ENCODE measurements at regions not wholly inside any gene's neighbourhood (a gene's known extent, or its start where the extent isn't known, plus 50 kb on each side); places are given as distances from the start of the nearest gene placed in this dataset.

GRCh38 chr3:151675858-151676615, 57.7 kb upstream of the AADACL2 start:
- TF ChIP-seq, protein P1, sequence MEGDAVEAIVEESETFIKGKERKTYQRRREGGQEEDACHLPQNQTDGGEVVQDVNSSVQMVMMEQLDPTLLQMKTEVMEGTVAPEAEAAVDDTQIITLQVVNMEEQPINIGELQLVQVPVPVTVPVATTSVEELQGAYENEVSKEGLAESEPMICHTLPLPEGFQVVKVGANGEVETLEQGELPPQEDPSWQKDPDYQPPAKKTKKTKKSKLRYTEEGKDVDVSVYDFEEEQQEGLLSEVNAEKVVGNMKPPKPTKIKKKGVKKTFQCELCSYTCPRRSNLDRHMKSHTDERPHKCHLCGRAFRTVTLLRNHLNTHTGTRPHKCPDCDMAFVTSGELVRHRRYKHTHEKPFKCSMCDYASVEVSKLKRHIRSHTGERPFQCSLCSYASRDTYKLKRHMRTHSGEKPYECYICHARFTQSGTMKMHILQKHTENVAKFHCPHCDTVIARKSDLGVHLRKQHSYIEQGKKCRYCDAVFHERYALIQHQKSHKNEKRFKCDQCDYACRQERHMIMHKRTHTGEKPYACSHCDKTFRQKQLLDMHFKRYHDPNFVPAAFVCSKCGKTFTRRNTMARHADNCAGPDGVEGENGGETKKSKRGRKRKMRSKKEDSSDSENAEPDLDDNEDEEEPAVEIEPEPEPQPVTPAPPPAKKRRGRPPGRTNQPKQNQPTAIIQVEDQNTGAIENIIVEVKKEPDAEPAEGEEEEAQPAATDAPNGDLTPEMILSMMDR (optimal IDR thresholded peaks at IDR 0.05 in 1 of 3, IDR thresholded peaks at IDR 0.05 in 1 of 3, conservative IDR thresholded peaks at IDR 0.05 in 1 of 3; ENCODE audit: extremely low read depth in 1 of 3, insufficient read depth in 2 of 3, low read length in 3 of 3), result no peak
- TF ChIP-seq EZH2 (IDR thresholded peaks at IDR 0.05; ENCODE audit: low read length), result no peak
